H1 (cell line): ENCODE measurements at regions not wholly inside any gene's neighbourhood (a gene's known extent, or its start where the extent isn't known, plus 50 kb on each side); places are given as distances from the start of the nearest gene placed in this dataset.

ENCODE experiments used
- CTCF ChIA-PET: fragments of 300-600 bp; sonication (Branson Sonifier 250); formaldehyde crosslinking; loops from one replicate; lab custom pipeline; 2021; ENCODE audit not compliant: partially characterized antibody; lab: Charles Lee
- POLR2A ChIA-PET: fragments of 300-600 bp; sonication (Branson Sonifier 250); formaldehyde crosslinking; loops from one replicate; lab custom pipeline; 2021; ENCODE audit warnings: inconsistent platforms; ENCODE audit not compliant: partially characterized antibody; lab: Charles Lee
- DNase-seq, 2 experiments: peaks; one replicate each; pipeline versions ENCODE4 v3.0.0 to v3.0.0-alpha.2; 2010 to 2022; ENCODE audit warnings: low spot score in 2 of 2, low read depth in 1 of 2, mixed read lengths in 1 of 2
- FAIRE-seq: peaks from 2 replicates; lab custom pipeline; 2011; peaks lifted over from hg19 to GRCh38; lab: Jason Lieb, UNC
- H2AFZ ChIP-seq: 2 replicates; pipeline ENCODE4 v1.8.1; 2012; ENCODE audit warnings: low read length, inconsistent platforms
- H2AK5ac ChIP-seq: 2 replicates; pipeline ENCODE4 v1.6.1; 2013; ENCODE audit warnings: low read depth, low read length
- H2BK120ac ChIP-seq: replicated peaks from 2 replicates; pipeline ENCODE3; 2013; ENCODE audit warnings: low read depth, low read length, inconsistent platforms
- H2BK12ac ChIP-seq: 2 replicates; pipeline ENCODE4 v1.6.1; 2013; ENCODE audit warnings: low read depth, low read length
- H2BK15ac ChIP-seq: 2 replicates; pipeline ENCODE4 v1.6.1; 2013; ENCODE audit warnings: low read length
- H2BK20ac ChIP-seq: 2 replicates; pipeline ENCODE4 v1.6.1; 2013; ENCODE audit warnings: low read length
- H2BK5ac ChIP-seq: 2 replicates; pipeline ENCODE4 v1.6.1; 2013; ENCODE audit warnings: low read depth, low read length
- H3K14ac ChIP-seq: 2 replicates; pipeline ENCODE4 v1.6.1; 2013; ENCODE audit warnings: inconsistent platforms; ENCODE audit not compliant: insufficient read length
- H3K18ac ChIP-seq: 2 replicates; pipeline ENCODE4 v1.6.1; 2013; ENCODE audit warnings: low read length; ENCODE audit errors: extremely low read depth
- H3K23ac ChIP-seq: 2 replicates; pipeline ENCODE4 v1.6.1; 2013; ENCODE audit warnings: inconsistent platforms; ENCODE audit not compliant: insufficient read length
- H3K23me2 ChIP-seq: 2 replicates; pipeline ENCODE4 v1.6.1; 2013; ENCODE audit warnings: low read depth, low read length
- H3K27ac ChIP-seq: 2 replicates; pipeline ENCODE4 v1.6.1; 2011; ENCODE audit warnings: low read depth, low read length, inconsistent platforms
- H3K27me3 ChIP-seq, 4 experiments: replicated peaks in 1 of 4; 1 replicate in 1 of 4; 2 replicates in 3 of 4; pipeline versions ENCODE4 v1.6.1 to v1.8.1; 2011 to 2013; ENCODE audit warnings: low read length in 3 of 4, mild to moderate bottlenecking in 3 of 4, inconsistent platforms in 2 of 4, mixed read lengths in 2 of 4, moderate library complexity in 1 of 4; ENCODE audit not compliant: control insufficient read depth in 3 of 4, insufficient read depth in 3 of 4; ENCODE audit errors: extremely low read depth in 1 of 4
- H3K36me3 ChIP-seq, 4 experiments: 2 replicates each; pipeline versions ENCODE4 v1.6.1 to v1.8.1; 2011 to 2013; ENCODE audit warnings: mild to moderate bottlenecking in 4 of 4, low read length in 3 of 4, moderate library complexity in 2 of 4, control low read depth in 1 of 4, inconsistent platforms in 1 of 4; ENCODE audit not compliant: insufficient read depth in 4 of 4, control insufficient read depth in 2 of 4
- H3K4ac ChIP-seq: replicated peaks from 2 replicates; pipeline ENCODE3; 2013; ENCODE audit warnings: low read length, low read depth, mixed read lengths, inconsistent platforms; ENCODE audit not compliant: insufficient read length
- H3K4me1 ChIP-seq, 4 experiments: replicated peaks in 1 of 4; 1 replicate in 1 of 4; 2 replicates in 3 of 4; pipeline versions ENCODE4 v1.6.1 to v1.8.1; 2011 to 2013; ENCODE audit warnings: low read length in 3 of 4, inconsistent platforms in 2 of 4, mixed read lengths in 1 of 4; ENCODE audit not compliant: insufficient read depth in 4 of 4, control insufficient read depth in 3 of 4
- H3K4me2 ChIP-seq, 2 experiments: 2 replicates each; pipeline versions ENCODE4 v1.6.1 to v1.8.1; 2011 to 2013; ENCODE audit warnings: low read depth in 2 of 2, low read length in 2 of 2, control low read depth in 1 of 2, inconsistent platforms in 1 of 2, mild to moderate bottlenecking in 1 of 2; ENCODE audit not compliant: insufficient read depth in 1 of 2
- H3K4me3 ChIP-seq, 4 experiments: fragments of 200-600, 300-600 bp in 1 of 4; sonication (generic), shearing (Covaris generic), sonication (Bioruptor Twin) in 1 of 4; 2 replicates each; pipeline versions ENCODE4 v1.5.1 to v1.8.1; 2011 to 2016; ENCODE audit warnings: low read length in 4 of 4, low read depth in 3 of 4, control low read depth in 2 of 4, inconsistent platforms in 2 of 4, mild to moderate bottlenecking in 2 of 4, mixed read lengths in 1 of 4, moderate library complexity in 1 of 4; ENCODE audit not compliant: insufficient read depth in 2 of 4; ENCODE audit errors: extremely low read depth in 1 of 4
- H3K56ac ChIP-seq: replicated peaks from 2 replicates; pipeline ENCODE3; 2013; ENCODE audit warnings: low read depth, mild to moderate bottlenecking, mixed read lengths, low read length, inconsistent platforms; ENCODE audit not compliant: insufficient read length
- H3K79me1 ChIP-seq: 2 replicates; pipeline ENCODE4 v1.6.1; 2013; ENCODE audit warnings: low read depth, low read length, control low read depth
- H3K79me2 ChIP-seq, 2 experiments: 2 replicates each; pipeline versions ENCODE4 v1.6.1 to v1.8.1; 2012 to 2013; ENCODE audit warnings: low read length in 2 of 2, mild to moderate bottlenecking in 2 of 2, inconsistent platforms in 1 of 2; ENCODE audit not compliant: insufficient read depth in 2 of 2, control insufficient read depth in 1 of 2
- H3K9ac ChIP-seq, 4 experiments: replicated peaks in 1 of 4; 1 replicate in 1 of 4; 2 replicates in 3 of 4; pipeline versions ENCODE4 v1.6.1 to v1.8.1; 2011 to 2013; ENCODE audit warnings: low read depth in 3 of 4, low read length in 3 of 4, control low read depth in 2 of 4, mild to moderate bottlenecking in 2 of 4, moderate library complexity in 2 of 4, inconsistent platforms in 1 of 4; ENCODE audit errors: extremely low read depth in 1 of 4
- H3K9me3 ChIP-seq, 2 experiments: 2 replicates each; pipeline versions ENCODE4 v1.6.1 to v1.8.1; 2012 to 2013; ENCODE audit warnings: mild to moderate bottlenecking in 2 of 2, moderate library complexity in 2 of 2, control low read depth in 1 of 2, inconsistent platforms in 1 of 2, low read depth in 1 of 2, low read length in 1 of 2, mixed read lengths in 1 of 2; ENCODE audit not compliant: insufficient read depth in 2 of 2
- H4K20me1 ChIP-seq, 2 experiments: replicated peaks in 1 of 2; 2 replicates each; pipeline versions ENCODE3 to v1.8.1; 2011 to 2013; ENCODE audit warnings: inconsistent platforms in 2 of 2, low read length in 2 of 2, mild to moderate bottlenecking in 1 of 2; ENCODE audit not compliant: insufficient read depth in 2 of 2, control insufficient read depth in 1 of 2
- H4K5ac ChIP-seq: 2 replicates; pipeline ENCODE4 v1.6.1; 2013; ENCODE audit warnings: low read length, low read depth, mixed read lengths, inconsistent platforms; ENCODE audit not compliant: insufficient read length
- H4K8ac ChIP-seq: 2 replicates; pipeline ENCODE4 v1.8.0; 2013; ENCODE audit warnings: mild to moderate bottlenecking, moderate library complexity, low read length, inconsistent platforms; ENCODE audit not compliant: insufficient read depth; ENCODE audit errors: extremely low read depth
- H4K91ac ChIP-seq: replicated peaks from 2 replicates; pipeline ENCODE3; 2013; ENCODE audit warnings: low read length, mixed read lengths, inconsistent platforms; ENCODE audit not compliant: insufficient read length
- WGBS, 2 experiments: shearing (Covaris generic) in 1 of 2; methylation state at CpG; one replicate each; pipeline versions ENCODE4 v1.1.6 to v1.1.7; 2013 to 2015; ENCODE audit warnings: low lambda C conversion rate in 2 of 2, mixed read lengths in 2 of 2, inconsistent platforms in 1 of 2, low coverage in 1 of 2, missing lambda C conversion rate in 1 of 2; ENCODE audit not compliant: insufficient replicate concordance in 2 of 2, insufficient coverage in 1 of 2, insufficient read length in 1 of 2; ENCODE audit errors: extremely low coverage in 1 of 2, missing lambda C conversion rate in 1 of 2; 5-methylcytosine and 5-hydroxymethylcytosine counted together

DNA sequence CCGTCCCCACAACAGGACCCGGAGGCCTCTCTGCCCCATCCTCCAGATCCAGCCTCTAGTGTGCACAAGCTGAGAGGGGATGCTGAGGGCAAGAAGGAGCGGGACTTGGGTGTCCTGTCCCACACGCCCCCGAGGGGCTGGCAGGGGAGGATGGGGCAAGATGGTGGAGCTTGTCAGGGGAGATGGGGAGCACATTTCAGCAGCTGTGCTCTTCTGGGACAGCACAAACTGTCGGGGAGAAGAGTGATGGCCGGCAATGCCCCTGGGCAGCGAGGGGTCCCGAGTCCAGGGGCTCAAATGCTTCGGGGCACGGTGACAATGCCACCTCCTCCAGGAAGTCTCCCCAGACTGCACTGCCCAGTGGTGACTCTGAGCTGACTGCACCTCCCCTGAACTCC, 134.5 kb downstream of the FAM53A start:
- Histone ChIP-seq H2AK5ac (no peak overlapping the region), H4K91ac (no peak overlapping the region), H3K9ac (no peak overlapping the region), H3K79me1 (no peaks in the 10 kb centered on the region), H3K27me3 (peaks cover 0 to 3% (median 2%) of the 10 kb centered on the region in 4 experiments; a peak in 2 of 7 replicates), H3K23ac (no peak overlapping the region), H3K4me1 (no peaks in the 10 kb centered on the region), H3K9me3 (no peaks in the 10 kb centered on the region), H3K79me2 (no peaks in the 10 kb centered on the region), H4K5ac (no peak overlapping the region), H3K56ac (no peak overlapping the region), H3K4ac (no peak overlapping the region), H3K4me3 (no peak overlapping the region), H2BK15ac (no peak overlapping the region), H3K36me3 (no peaks in the 10 kb centered on the region), H2BK120ac (no peak overlapping the region), H2AFZ (no peak overlapping the region), H3K27ac (no peak overlapping the region), H2BK5ac (no peak overlapping the region), H2BK20ac (no peak overlapping the region), H2BK12ac (no peak overlapping the region), H3K14ac (no peak overlapping the region), H3K4me2 (no peak overlapping the region), H3K18ac (no peak overlapping the region; the same call in 1 of the 2 replicates), H4K8ac (no peak overlapping the region; the same call in 1 of the 2 replicates), H3K23me2 (no peaks in the 10 kb centered on the region), H4K20me1 (no peaks in the 10 kb centered on the region)
- FAIRE-seq (no peak), DNase-seq (no peak)
- CTCF ChIA-PET = interaction anchor here (0.7 to 6.6 kb wide), 42 partner anchors 8 to 654 kb away, joined by 3 to 49 read pairs (median 4); no protein-coding TSS in a partner anchor
- WGBS, 2 experiments = 92% methylated on average over 10 of the region's 11 CpGs; no CpG with 5 or more reads in 1 of the 2 experiments
- POLR2A ChIA-PET = no interaction called here
